ENCODE measurements at regions not wholly inside any gene's neighbourhood (a gene's known extent, or its start where the extent isn't known, plus 50 kb on each side); places are given as distances from the start of the nearest gene placed in this dataset.

GRCh38 chr18:60889442-60889841 lies 443.8 kb upstream of the CDH20 start:
- ChIA-PET CTCF (no interaction called here), POLR2A (ENCODE audit: unreplicated experiment) (no interaction called here)
- no peak overlapping the region for H2AFZ ChIP-seq (replicated peaks; ENCODE audit: low read length, poor library complexity)
- H3K27ac ChIP-seq (ENCODE audit: insufficient read depth, low read length): no peak overlapping the region
- no peak overlapping the region for H4K8ac ChIP-seq (ENCODE audit: low read depth in 2 of 2, low read length in 2 of 2)
- no peak overlapping the region for H3K14ac ChIP-seq (replicated peaks; ENCODE audit: low read depth, low read length)
- H3K18ac ChIP-seq (ENCODE audit: low read depth, low read length): no peak overlapping the region
- H4K5ac ChIP-seq (ENCODE audit: low read depth, low read length): no peak overlapping the region
- intact Hi-C loops (cut with micrococcal nuclease) (no loop called here), dilution Hi-C loops (cut with HindIII; ENCODE audit: low sequenced_read_pairs, unreplicated experiment) (no loop called here), in situ Hi-C loops (cut with MboI; ENCODE audit: low sequenced_read_pairs) (no loop called here)
- no peak overlapping the region for H3K23ac ChIP-seq (ENCODE audit: low read depth, low read length)
- H4K91ac ChIP-seq (ENCODE audit: insufficient read depth, low read depth, low read length): no peak overlapping the region
- H2BK20ac ChIP-seq (ENCODE audit: low read depth, low read length): no peak overlapping the region
- H3K9me1 ChIP-seq (ENCODE audit: insufficient read depth, low read length): no peaks in the 10 kb centered on the region
- ATAC-seq (ENCODE audit: low read depth) (no peak), DNase-seq (no peak)
- no TSS peak for BruUV-seq (replicated peaks)
- no peak overlapping the region for H2AK5ac ChIP-seq (ENCODE audit: low read depth, low read length)
- H3K27me3 ChIP-seq (ENCODE audit: control insufficient read depth, insufficient read depth, low read length): no peaks in the 10 kb centered on the region
- peaks cover 4% of the 10 kb centered on the region; the same call in 1 of the 2 replicates for H3K9me3 ChIP-seq (ENCODE audit: control insufficient read depth, insufficient read depth, low read length)
- no peak overlapping the region for H3K9ac ChIP-seq (ENCODE audit: low read depth, low read length)
- no peak overlapping the region for H3K4ac ChIP-seq (ENCODE audit: low read depth, low read length)
- H3K56ac ChIP-seq (ENCODE audit: extremely low read depth, insufficient read depth, low read length): no peak overlapping the region
- H2BK15ac ChIP-seq (ENCODE audit: low read depth, low read length): no peak overlapping the region
- H2BK5ac ChIP-seq (ENCODE audit: low read depth, low read length, poor library complexity, severe bottlenecking): no peak overlapping the region
- no peak overlapping the region for H3K4me2 ChIP-seq (ENCODE audit: low read depth, low read length)
- H3K4me1 ChIP-seq (ENCODE audit: control insufficient read depth, insufficient read depth, low read length): no peaks in the 10 kb centered on the region
- no CpG with 5 or more reads among the region's 2 CpGs for WGBS, 2 experiments (ENCODE audit: extremely low coverage in 2 of 2, insufficient read length in 1 of 2)
- no peak overlapping the region for H3K4me3 ChIP-seq (ENCODE audit: insufficient read depth, low read depth, low read length)
- no peaks in the 10 kb centered on the region for H3K36me3 ChIP-seq (ENCODE audit: control insufficient read depth, insufficient read depth, low read length)
- H4K20me1 ChIP-seq (ENCODE audit: insufficient read depth, low read length): no peaks in the 10 kb centered on the region
- H2AK9ac ChIP-seq (replicated peaks; ENCODE audit: low read depth, low read length, poor library complexity): no peak overlapping the region
- H2BK120ac ChIP-seq (ENCODE audit: low read depth, low read length): no peak overlapping the region
- no peak for TF ChIP-seq ELK1 (IDR thresholded peaks at IDR 0.05; ENCODE audit: borderline replicate concordance, low read depth, low read length)
- TF ChIP-seq RFX5 (IDR thresholded peaks at IDR 0.05; ENCODE audit: low read depth, low read length): no peak
- TF ChIP-seq MAZ (IDR thresholded peaks at IDR 0.05; ENCODE audit: borderline replicate concordance, low read depth, low read length): no peak
- no peak for TF ChIP-seq MXI1 (IDR thresholded peaks at IDR 0.05; ENCODE audit: borderline replicate concordance, low read depth, low read length)
- TF ChIP-seq CHD1 (IDR thresholded peaks at IDR 0.05; ENCODE audit: low read depth, low read length): no peak
- no peak for TF ChIP-seq RCOR1 (IDR thresholded peaks at IDR 0.05; ENCODE audit: insufficient replicate concordance, low read length)
- no peak for TF ChIP-seq RAD21 (IDR thresholded peaks at IDR 0.05; ENCODE audit: low read length)
- no peak for TF ChIP-seq POLR2A (IDR thresholded peaks at IDR 0.05; ENCODE audit: low read depth, low read length)
- no peak for TF ChIP-seq BHLHE40 (IDR thresholded peaks at IDR 0.05; ENCODE audit: low read depth, low read length)
- no peak for TF ChIP-seq MAFK (IDR thresholded peaks at IDR 0.05; ENCODE audit: low read depth, low read length)
- no peak for TF ChIP-seq FOS (IDR thresholded peaks at IDR 0.05; ENCODE audit: low read depth, low read length)
- TF ChIP-seq, protein P1, sequence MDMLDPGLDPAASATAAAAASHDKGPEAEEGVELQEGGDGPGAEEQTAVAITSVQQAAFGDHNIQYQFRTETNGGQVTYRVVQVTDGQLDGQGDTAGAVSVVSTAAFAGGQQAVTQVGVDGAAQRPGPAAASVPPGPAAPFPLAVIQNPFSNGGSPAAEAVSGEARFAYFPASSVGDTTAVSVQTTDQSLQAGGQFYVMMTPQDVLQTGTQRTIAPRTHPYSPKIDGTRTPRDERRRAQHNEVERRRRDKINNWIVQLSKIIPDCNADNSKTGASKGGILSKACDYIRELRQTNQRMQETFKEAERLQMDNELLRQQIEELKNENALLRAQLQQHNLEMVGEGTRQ (IDR thresholded peaks at IDR 0.05; ENCODE audit: low read depth, low read length): no peak
- TF ChIP-seq CEBPB (IDR thresholded peaks at IDR 0.05; ENCODE audit: low read depth, low read length): no peak
- TF ChIP-seq NFE2L2 (IDR thresholded peaks at IDR 0.05; ENCODE audit: low read depth, low read length): no peak
- no peaks in the 10 kb centered on the region for H3K79me1 ChIP-seq (ENCODE audit: low read depth in 1 of 2, low read length in 2 of 2)

All from IMR-90 (cell line).